Liver (tissue), 8 donors: ENCODE measurements at regions not wholly inside any gene's neighbourhood (a gene's known extent, or its start where the extent isn't known, plus 50 kb on each side); places are given as distances from the start of the nearest gene placed in this dataset.

ENCODE experiments used
- DNase-seq: peaks from one replicate; pipeline ENCODE4 v3.0.0-alpha.2; 2017; ENCODE audit warnings: low spot score
- H3K27ac ChIP-seq, 2 donors: one replicate each; pipeline ENCODE4 v1.7.0; 2013; ENCODE audit warnings: inconsistent platforms in 2 of 2, low read length in 2 of 2, control low read depth in 1 of 2, low read depth in 1 of 2, mild to moderate bottlenecking in 1 of 2
- H3K27me3 ChIP-seq, 4 donors: one replicate each; pipeline versions ENCODE4 v1.6.1 to v1.7.0; 2013; ENCODE audit warnings: low read length in 3 of 4, inconsistent platforms in 1 of 4, mild to moderate bottlenecking in 1 of 4, moderate library complexity in 1 of 4; ENCODE audit not compliant: control insufficient read depth in 4 of 4, insufficient read depth in 4 of 4
- H3K36me3 ChIP-seq, 4 donors: one replicate each; pipeline versions ENCODE4 v1.6.1 to v1.7.0; 2013; ENCODE audit warnings: low read length in 3 of 4, mild to moderate bottlenecking in 3 of 4, low read depth in 1 of 4, moderate library complexity in 1 of 4; ENCODE audit not compliant: control insufficient read depth in 4 of 4, insufficient read depth in 3 of 4
- H3K4me1 ChIP-seq, 4 donors: one replicate each; pipeline versions ENCODE4 v1.6.1 to v1.7.0; 2013; ENCODE audit warnings: low read length in 3 of 4, mild to moderate bottlenecking in 3 of 4, moderate library complexity in 1 of 4; ENCODE audit not compliant: control insufficient read depth in 4 of 4, insufficient read depth in 4 of 4
- H3K4me3 ChIP-seq, 3 donors: one replicate each; pipeline versions ENCODE4 v1.6.1 to v1.7.0; 2013; ENCODE audit warnings: low read length in 3 of 3, control low read depth in 1 of 3, low read depth in 1 of 3, mild to moderate bottlenecking in 1 of 3
- H3K9ac ChIP-seq, 2 donors: one replicate each; pipeline ENCODE4 v1.7.0; 2013; ENCODE audit warnings: low read length in 2 of 2, mild to moderate bottlenecking in 2 of 2, moderate library complexity in 2 of 2, control low read depth in 1 of 2, low read depth in 1 of 2
- H3K9me3 ChIP-seq, 4 donors: one replicate each; pipeline versions ENCODE4 v1.6.1 to v1.7.0; 2013; ENCODE audit warnings: low read length in 3 of 4; ENCODE audit not compliant: control insufficient read depth in 4 of 4
- CTCF ChIP-seq: fragments of 150-350 bp; IDR thresholded peaks from 2 replicates; pipeline ENCODE4 v1.5.1; 2017; ENCODE audit warnings: improper control_type of control experiment, low read depth, low read length; ENCODE audit not compliant: missing input control
- EGR1 ChIP-seq, 2 donors: IDR thresholded peaks; 2 replicates each; pipeline ENCODE4 v1.6.1; 2016 to 2018; ENCODE audit warnings: antibody characterized with exemption in 2 of 2, low read depth in 2 of 2
- FOXA1 ChIP-seq: IDR thresholded peaks from 2 replicates; pipeline ENCODE4 v1.6.1; 2016; ENCODE audit warnings: antibody characterized with exemption
- GABPA ChIP-seq, 2 donors: IDR thresholded peaks in 1 of 2; conservative IDR thresholded peaks in 1 of 2; 2 replicates each; pipeline ENCODE4 v1.6.1; 2016; ENCODE audit warnings: antibody characterized with exemption in 2 of 2, mild to moderate bottlenecking in 1 of 2, moderate library complexity in 1 of 2
- HNF4A ChIP-seq, 2 donors: conservative IDR thresholded peaks; 2 replicates each; pipeline ENCODE4 v1.6.1; 2016; ENCODE audit warnings: antibody characterized with exemption in 2 of 2, mild to moderate bottlenecking in 2 of 2
- HNF4G ChIP-seq: IDR thresholded peaks from 2 replicates; pipeline ENCODE4 v1.6.1; 2016; ENCODE audit warnings: antibody characterized with exemption
- JUND ChIP-seq, 2 donors: IDR thresholded peaks; 2 replicates each; pipeline ENCODE4 v1.6.1; 2016; ENCODE audit warnings: antibody characterized with exemption in 2 of 2
- NR2F2 ChIP-seq: IDR thresholded peaks from 2 replicates; pipeline ENCODE4 v1.6.1; 2016; ENCODE audit warnings: antibody characterized with exemption
- RAD21 ChIP-seq, 2 donors: IDR thresholded peaks; 2 replicates each; pipeline ENCODE4 v1.6.1; 2016; ENCODE audit warnings: antibody characterized with exemption in 2 of 2, mild to moderate bottlenecking in 2 of 2
- REST ChIP-seq: IDR thresholded peaks from 2 replicates; pipeline ENCODE4 v1.6.1; 2016; ENCODE audit warnings: antibody characterized with exemption, mild to moderate bottlenecking
- RXRA ChIP-seq, 2 donors: IDR thresholded peaks; 2 replicates each; pipeline ENCODE4 v1.6.1; 2017 to 2018; ENCODE audit warnings: antibody characterized with exemption in 2 of 2, mild to moderate bottlenecking in 1 of 2
- SP1 ChIP-seq: IDR thresholded peaks from 2 replicates; pipeline ENCODE4 v1.6.1; 2018; ENCODE audit warnings: antibody characterized with exemption, mild to moderate bottlenecking
- TAF1 ChIP-seq: conservative IDR thresholded peaks from 2 replicates; pipeline ENCODE4 v1.6.1; 2016; ENCODE audit warnings: antibody characterized with exemption, mild to moderate bottlenecking
- YY1 ChIP-seq: IDR thresholded peaks from 2 replicates; pipeline ENCODE4 v1.6.1; 2016; ENCODE audit warnings: antibody characterized with exemption, mild to moderate bottlenecking
- ZBTB33 ChIP-seq: IDR thresholded peaks from 2 replicates; pipeline ENCODE4 v1.6.1; 2016; ENCODE audit warnings: antibody characterized with exemption
- WGBS: extraction: QIAGEN DNeasy Blood & Tissue Kit; methylation state at CpG from one replicate; pipeline ENCODE4 v1.1.7; 2013; 5-methylcytosine and 5-hydroxymethylcytosine counted together
- TF ChIP-seq, protein P1 (sequence below): IDR thresholded peaks from 2 replicates; pipeline ENCODE4 v1.6.1; 2016; ENCODE audit warnings: antibody characterized with exemption
- donor health status: healthy.
- donor health status: healthy.
- donor health status: healthy.
- donor health status: healthy.
- donor health status: healthy.

GRCh38 chr9:30746589-30746988 lies 1637.9 kb upstream of the ACO1 start (continued):
- no peak for TF ChIP-seq REST

DNA sequence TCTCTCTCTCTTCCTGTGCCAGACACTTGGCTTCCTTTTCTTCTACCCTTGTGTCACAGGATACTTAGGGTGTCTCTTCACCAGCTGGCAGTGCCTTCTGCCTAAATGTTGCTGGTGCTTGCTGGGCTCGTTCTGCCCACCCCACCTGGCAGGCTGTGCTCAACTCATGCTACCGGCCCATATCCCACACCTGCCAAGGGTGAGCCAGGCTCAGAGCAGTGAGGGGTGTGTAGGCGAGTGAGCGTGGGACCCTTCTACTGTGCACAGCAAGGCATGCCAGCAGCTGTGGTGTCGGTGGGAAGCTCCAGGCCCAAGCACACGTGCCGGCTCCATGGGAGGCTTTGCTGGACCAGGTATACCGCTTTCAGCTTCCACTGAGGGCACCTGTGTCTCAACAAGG lies 1626.7 kb upstream of the ACO1 start:
- Histone ChIP-seq H3K4me3 (no peak overlapping the region), H3K9me3 (peaks cover 0 to 3% (median 0%) of the 10 kb centered on the region in 4 donors), H3K27ac (no peak overlapping the region), H3K4me1 (no peaks in the 10 kb centered on the region), H3K9ac (no peak overlapping the region), H3K27me3 (no peaks in the 10 kb centered on the region), H3K36me3 (no peaks in the 10 kb centered on the region)
- DNase-seq, result no peak
- WGBS, result 80% methylated on average over 8 of the region's 8 CpGs
- TF ChIP-seq ZBTB33, result no peak
- no peak for TF ChIP-seq RXRA (IDR thresholded peaks at IDR 0.05)
- TF ChIP-seq CTCF, result no peak
- TF ChIP-seq NR2F2, result no peak
- TF ChIP-seq EGR1 (IDR thresholded peaks at IDR 0.05; ENCODE audit: low read depth in 2 of 2), result no peak
- TF ChIP-seq GABPA (IDR thresholded peaks at IDR 0.05 in 1 of 2, conservative IDR thresholded peaks at IDR 0.05 in 1 of 2), result no peak
- no peak for TF ChIP-seq TAF1
- TF ChIP-seq FOXA1, result no peak
- TF ChIP-seq JUND (IDR thresholded peaks at IDR 0.05), result no peak
- no peak for TF ChIP-seq SP1
- no peak for TF ChIP-seq RAD21 (IDR thresholded peaks at IDR 0.05)
- TF ChIP-seq, protein P1, sequence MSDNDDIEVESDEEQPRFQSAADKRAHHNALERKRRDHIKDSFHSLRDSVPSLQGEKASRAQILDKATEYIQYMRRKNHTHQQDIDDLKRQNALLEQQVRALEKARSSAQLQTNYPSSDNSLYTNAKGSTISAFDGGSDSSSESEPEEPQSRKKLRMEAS, result no peak

DNA sequence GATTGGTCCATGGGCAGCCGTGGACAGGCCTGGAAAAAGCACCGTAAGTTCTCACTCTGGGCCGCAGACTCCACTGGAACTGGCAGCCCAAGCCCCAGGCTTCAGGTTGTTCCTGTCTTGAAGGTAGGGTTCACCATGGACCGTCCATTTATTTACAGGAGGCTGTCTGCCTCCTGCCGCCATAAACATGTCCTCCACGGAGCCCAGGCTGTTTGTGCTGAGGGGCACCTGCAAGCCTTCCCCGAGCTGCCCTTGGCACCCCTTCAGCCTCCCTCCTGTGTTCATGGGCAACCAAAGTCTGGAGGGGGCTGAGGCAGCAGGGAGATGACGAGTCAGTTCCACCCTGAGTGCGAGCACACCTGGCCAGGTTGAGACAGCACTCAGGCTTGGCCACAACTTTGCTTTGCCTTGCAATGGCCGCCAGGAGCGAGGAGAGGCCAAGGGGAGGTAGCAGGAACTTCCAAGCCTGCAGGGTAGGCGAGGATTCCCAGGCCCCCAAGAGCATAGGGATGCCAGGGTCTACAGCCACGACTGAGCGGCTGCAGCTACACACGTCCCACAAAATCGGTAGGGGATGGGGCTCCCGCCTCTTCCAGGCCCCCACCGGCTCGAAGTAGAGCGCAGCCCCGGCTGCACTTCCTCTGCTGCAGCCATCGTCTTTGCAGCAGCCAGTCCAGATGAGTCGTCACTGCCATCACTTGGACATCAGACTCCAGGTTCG lies 1625.6 kb upstream of the ACO1 start:
- Histone ChIP-seq H3K9me3 (peaks cover 0 to 3% (median 0%) of the 10 kb centered on the region in 4 donors), H3K4me1 (no peaks in the 10 kb centered on the region), H3K9ac (no peak overlapping the region), H3K27me3 (no peaks in the 10 kb centered on the region), H3K36me3 (no peaks in the 10 kb centered on the region), H3K27ac (no peak overlapping the region), H3K4me3 (no peak overlapping the region)
- DNase-seq, result no peak
- no peak for TF ChIP-seq HNF4A (conservative IDR thresholded peaks at IDR 0.05)
- no peak for TF ChIP-seq RXRA (IDR thresholded peaks at IDR 0.05)
- no peak for TF ChIP-seq FOXA1
- TF ChIP-seq NR2F2, result no peak
- no peak for TF ChIP-seq TAF1
- no peak for TF ChIP-seq CTCF
- no peak for TF ChIP-seq HNF4G
- TF ChIP-seq JUND (IDR thresholded peaks at IDR 0.05), result no peak
- TF ChIP-seq ZBTB33, result no peak
- no peak for TF ChIP-seq EGR1 (IDR thresholded peaks at IDR 0.05; ENCODE audit: low read depth in 2 of 2)
- TF ChIP-seq, protein P1, result no peak
- no peak for TF ChIP-seq YY1
- TF ChIP-seq GABPA (IDR thresholded peaks at IDR 0.05 in 1 of 2, conservative IDR thresholded peaks at IDR 0.05 in 1 of 2), result no peak
- 84% methylated on average over 24 of the region's 24 CpGs for WGBS
